ENCODE measurements at regions not wholly inside any gene's neighbourhood (a gene's known extent, or its start where the extent isn't known, plus 50 kb on each side); places are given as distances from the start of the nearest gene placed in this dataset.

DNA sequence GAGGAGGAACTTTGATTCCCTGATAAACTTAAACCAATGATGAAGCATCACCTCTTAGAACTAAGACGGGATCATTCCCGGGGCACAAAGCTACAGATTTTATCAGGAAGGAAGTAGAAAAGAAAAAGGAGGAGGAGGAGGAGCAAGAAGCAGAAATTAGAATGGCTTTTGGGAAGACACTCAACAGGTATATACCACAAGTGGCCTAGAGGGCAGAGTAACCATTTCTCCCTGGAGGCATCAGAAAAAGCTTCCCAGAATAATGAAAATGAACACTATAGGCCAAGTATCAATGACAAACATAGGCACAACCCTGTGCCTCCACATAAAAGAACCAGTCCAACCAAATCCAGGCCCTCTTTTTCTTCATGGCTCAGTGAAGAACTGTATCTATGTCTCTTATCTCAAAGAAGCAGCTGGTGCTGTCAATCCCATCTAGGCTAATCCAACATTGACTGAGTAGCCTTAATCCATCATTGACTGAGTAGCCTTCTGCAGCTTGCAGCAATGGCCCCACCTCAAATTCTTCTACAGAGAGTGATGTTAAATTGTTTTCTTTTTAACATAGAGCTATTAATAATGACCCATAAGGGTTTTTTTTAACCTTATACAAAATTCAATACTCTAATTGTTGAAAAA is 178.8 kb upstream of the KIF2A start:
- intact Hi-C loops (cut with DNase I) = no loop called here

DNA sequence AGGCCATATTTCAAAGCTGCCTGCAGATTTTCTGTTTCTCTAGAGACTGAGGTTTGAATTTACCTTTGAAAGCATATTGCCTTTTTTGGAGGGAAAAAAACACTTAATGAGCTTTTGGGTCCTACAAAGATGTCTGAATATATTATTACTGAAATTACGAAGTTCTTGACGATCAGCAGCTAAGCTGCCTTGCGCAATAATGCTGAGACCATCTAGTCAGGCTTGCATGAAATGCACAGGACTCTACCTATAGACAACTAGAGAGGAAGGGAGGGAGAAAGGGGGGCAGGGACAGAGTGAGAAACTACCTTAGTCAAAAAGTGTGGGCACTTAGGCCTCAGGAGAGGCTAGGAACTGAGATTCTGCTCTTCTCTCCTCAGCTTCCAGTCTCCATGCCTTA is 175.9 kb upstream of the KIF2A start:
- no peaks in the 10 kb centered on the region for H3K36me3 ChIP-seq
- H3K4me1 ChIP-seq = no peaks in the 10 kb centered on the region
- H3K27me3 ChIP-seq (ENCODE audit: low read depth) = no peaks in the 10 kb centered on the region
- no peak overlapping the region for H3K4me3 ChIP-seq
- no peak for ATAC-seq
- intact Hi-C loops (cut with DNase I) = no loop called here
- TF ChIP-seq, protein P1, sequence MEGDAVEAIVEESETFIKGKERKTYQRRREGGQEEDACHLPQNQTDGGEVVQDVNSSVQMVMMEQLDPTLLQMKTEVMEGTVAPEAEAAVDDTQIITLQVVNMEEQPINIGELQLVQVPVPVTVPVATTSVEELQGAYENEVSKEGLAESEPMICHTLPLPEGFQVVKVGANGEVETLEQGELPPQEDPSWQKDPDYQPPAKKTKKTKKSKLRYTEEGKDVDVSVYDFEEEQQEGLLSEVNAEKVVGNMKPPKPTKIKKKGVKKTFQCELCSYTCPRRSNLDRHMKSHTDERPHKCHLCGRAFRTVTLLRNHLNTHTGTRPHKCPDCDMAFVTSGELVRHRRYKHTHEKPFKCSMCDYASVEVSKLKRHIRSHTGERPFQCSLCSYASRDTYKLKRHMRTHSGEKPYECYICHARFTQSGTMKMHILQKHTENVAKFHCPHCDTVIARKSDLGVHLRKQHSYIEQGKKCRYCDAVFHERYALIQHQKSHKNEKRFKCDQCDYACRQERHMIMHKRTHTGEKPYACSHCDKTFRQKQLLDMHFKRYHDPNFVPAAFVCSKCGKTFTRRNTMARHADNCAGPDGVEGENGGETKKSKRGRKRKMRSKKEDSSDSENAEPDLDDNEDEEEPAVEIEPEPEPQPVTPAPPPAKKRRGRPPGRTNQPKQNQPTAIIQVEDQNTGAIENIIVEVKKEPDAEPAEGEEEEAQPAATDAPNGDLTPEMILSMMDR (IDR thresholded peaks at IDR 0.05) = no peak
- no peak for DNase-seq
- H3K9me3 ChIP-seq = no peaks in the 10 kb centered on the region
- H3K27ac ChIP-seq = no peak overlapping the region

More for the DNA sequence above, 178.8 kb upstream of the KIF2A start:
- ATAC-seq (no peak), DNase-seq (no peak)
- Histone ChIP-seq H3K9me3 (no peaks in the 10 kb centered on the region), H3K4me1 (no peaks in the 10 kb centered on the region), H3K27ac (no peak overlapping the region), H3K4me3 (no peak overlapping the region), H3K27me3 (ENCODE audit: low read depth) (no peaks in the 10 kb centered on the region), H3K36me3 (no peaks in the 10 kb centered on the region)
- TF ChIP-seq, protein P1 (IDR thresholded peaks at IDR 0.05) = no peak

DNA sequence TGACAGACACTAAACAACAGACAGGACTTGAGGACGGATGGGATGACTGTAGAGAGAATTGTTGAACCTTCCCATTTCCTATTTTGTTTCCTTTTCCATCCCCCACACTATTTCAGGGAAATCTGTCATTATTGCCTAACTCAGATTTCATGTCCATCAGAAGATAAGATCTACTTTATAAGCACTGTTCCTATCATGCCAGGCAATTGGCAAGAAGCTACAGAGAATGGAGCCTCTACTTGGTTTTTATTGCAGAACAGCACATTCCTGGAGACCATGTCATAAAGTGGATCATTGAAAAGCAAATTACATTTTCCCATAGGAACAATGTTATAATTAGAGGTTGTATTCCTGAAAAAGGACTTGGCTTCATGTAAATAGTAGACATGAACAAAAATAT is 173.7 kb upstream of the KIF2A start:
- Histone ChIP-seq H3K27ac (no peak overlapping the region), H3K9me3 (no peaks in the 10 kb centered on the region), H3K27me3 (ENCODE audit: low read depth) (no peaks in the 10 kb centered on the region), H3K4me1 (no peaks in the 10 kb centered on the region), H3K36me3 (no peaks in the 10 kb centered on the region), H3K4me3 (no peak overlapping the region)
- no peak for DNase-seq
- intact Hi-C loops (cut with DNase I) = no loop called here
- no peak for ATAC-seq
- TF ChIP-seq, protein P1 (IDR thresholded peaks at IDR 0.05) = no peak

DNA sequence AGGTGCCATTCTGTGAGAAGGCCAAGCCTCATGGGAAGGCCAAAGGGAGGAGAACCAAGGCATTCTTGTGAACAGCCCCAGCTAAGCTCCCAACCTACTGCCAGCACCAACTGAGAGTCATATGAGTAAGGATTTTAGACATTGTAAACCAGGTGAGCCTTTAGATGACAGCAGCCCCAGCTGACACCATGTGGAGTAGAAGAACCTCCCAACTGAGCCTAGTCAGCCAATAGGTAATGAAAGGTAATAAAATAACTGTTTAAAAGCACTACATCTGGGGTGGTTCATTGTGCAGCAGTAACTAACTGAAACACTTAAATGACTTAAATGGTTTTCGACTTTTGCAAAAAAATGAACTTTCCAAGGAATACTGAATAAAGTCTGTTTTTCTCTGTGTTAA is 172.6 kb upstream of the KIF2A start:
- intact Hi-C loops (cut with DNase I) = no loop called here

DNA sequence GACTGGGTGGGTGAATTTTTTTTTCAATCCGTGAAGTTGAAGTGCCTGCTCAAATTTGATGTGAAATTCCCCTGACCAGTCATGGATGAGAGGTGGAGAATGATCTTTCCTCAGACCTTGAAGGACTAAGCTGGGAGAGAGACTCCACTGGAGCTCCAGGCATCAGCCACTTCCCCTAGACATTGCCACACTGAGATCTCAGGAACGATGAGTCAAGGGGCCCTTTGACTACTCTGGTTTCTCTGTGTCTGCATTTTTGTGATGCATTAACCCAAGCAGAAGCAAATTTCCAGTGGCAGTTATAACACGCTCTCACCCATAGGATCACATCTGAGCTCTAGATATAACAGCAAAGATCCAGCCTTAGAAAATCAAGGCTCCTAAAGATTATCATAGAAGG is 171.2 kb upstream of the KIF2A start:
- H3K36me3 ChIP-seq = no peaks in the 10 kb centered on the region
- intact Hi-C loops (cut with DNase I) = no loop called here
- H3K4me1 ChIP-seq = no peaks in the 10 kb centered on the region
- no peaks in the 10 kb centered on the region for H3K27me3 ChIP-seq (ENCODE audit: low read depth)
- H3K9me3 ChIP-seq = no peaks in the 10 kb centered on the region
- ATAC-seq = no peak
- no peak overlapping the region for H3K27ac ChIP-seq
- no peak overlapping the region for H3K4me3 ChIP-seq
- DNase-seq = no peak
- TF ChIP-seq, protein P1 (IDR thresholded peaks at IDR 0.05) = no peak

More for the DNA sequence above, 172.6 kb upstream of the KIF2A start:
- Histone ChIP-seq H3K4me1 (no peaks in the 10 kb centered on the region), H3K4me3 (no peak overlapping the region), H3K9me3 (no peaks in the 10 kb centered on the region), H3K36me3 (no peaks in the 10 kb centered on the region), H3K27ac (no peak overlapping the region), H3K27me3 (ENCODE audit: low read depth) (no peaks in the 10 kb centered on the region)
- TF ChIP-seq, protein P1 (IDR thresholded peaks at IDR 0.05) = no peak
- ATAC-seq = no peak
- DNase-seq = no peak

All from lower lobe of right lung (tissue), 2 donors.